ENCODE measurements at regions not wholly inside any gene's neighbourhood (a gene's known extent, or its start where the extent isn't known, plus 50 kb on each side); places are given as distances from the start of the nearest gene placed in this dataset.

DNA sequence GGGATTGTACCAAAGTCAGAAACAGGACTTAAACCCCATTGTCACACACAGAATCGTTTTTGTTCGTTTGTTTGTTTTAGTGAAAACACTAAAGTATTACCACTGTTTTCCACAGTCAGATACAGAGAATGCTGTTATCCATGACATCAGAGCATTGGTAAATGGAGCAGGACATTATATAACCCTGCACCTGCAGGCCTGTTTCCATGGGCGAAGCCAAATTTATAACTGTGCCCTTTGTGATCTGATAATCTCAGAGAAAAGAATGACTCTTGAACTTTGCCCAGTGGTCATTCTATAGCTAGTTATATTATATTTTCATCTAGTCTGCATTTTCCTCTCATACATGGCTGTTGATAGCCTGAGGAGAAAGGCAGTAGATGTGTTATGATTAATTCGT, 217.6 kb downstream of the TMEM182 start:
- TF ChIP-seq EGR1 (IDR thresholded peaks at IDR 0.05) (no peak), REST (IDR thresholded peaks at IDR 0.05; ENCODE audit: low read depth) (no peak), FOXM1 (IDR thresholded peaks at IDR 0.05; ENCODE audit: borderline replicate concordance, low read depth) (no peak), MAX (IDR thresholded peaks at IDR 0.05) (no peak), CREB1 (IDR thresholded peaks at IDR 0.05; ENCODE audit: low read depth) (no peak), TAF1 (IDR thresholded peaks at IDR 0.05; ENCODE audit: low read depth) (no peak), YY1 (IDR thresholded peaks at IDR 0.05; ENCODE audit: low read depth) (no peak), RAD21 (IDR thresholded peaks at IDR 0.05; ENCODE audit: low read depth) (no peak), TEAD4 (IDR thresholded peaks at IDR 0.05) (no peak), EP300 (IDR thresholded peaks at IDR 0.05; ENCODE audit: borderline replicate concordance) (no peak), CEBPB (IDR thresholded peaks at IDR 0.05) (no peak), USF1 (IDR thresholded peaks at IDR 0.05) (no peak), ZBTB7A (IDR thresholded peaks at IDR 0.05; ENCODE audit: low read depth) (no peak)
